GM20431 (cell line): ENCODE measurements at regions not wholly inside any gene's neighbourhood (a gene's known extent, or its start where the extent isn't known, plus 50 kb on each side); places are given as distances from the start of the nearest gene placed in this dataset.

Experiments
- in situ Hi-C: fragments of 300-500 bp; cut with MseI, MboI; formaldehyde crosslinking; loops from one replicate; pipeline ENCODE4 v1.15.0; 2020; ENCODE audit warnings: low sequenced_read_pairs; ENCODE audit not compliant: unreplicated experiment

DNA sequence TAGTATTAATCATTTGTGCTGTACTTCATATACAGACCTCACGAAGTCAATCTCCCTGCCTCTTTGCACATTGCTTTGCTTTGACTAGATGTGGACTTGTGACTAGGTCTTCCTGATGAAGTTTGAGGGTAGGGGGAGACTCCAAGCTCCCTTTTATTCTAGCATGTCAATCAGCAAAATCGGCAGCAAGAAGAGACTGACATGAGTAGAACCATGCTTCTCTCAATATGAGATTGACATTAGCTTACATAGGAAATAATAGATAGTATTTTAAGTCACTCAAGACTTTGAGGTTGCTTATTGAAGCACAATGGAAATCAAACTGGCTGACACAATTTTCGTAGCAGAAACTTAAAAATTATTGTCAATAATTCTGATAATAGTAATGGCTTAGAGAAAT, 866.4 kb upstream of the ADAMTS5 start:
- in situ Hi-C loops, result no loop called here

GRCh38 chr21:27831816-27832569, 865.1 kb upstream of the ADAMTS5 start:
- in situ Hi-C loops, result no loop called here

DNA sequence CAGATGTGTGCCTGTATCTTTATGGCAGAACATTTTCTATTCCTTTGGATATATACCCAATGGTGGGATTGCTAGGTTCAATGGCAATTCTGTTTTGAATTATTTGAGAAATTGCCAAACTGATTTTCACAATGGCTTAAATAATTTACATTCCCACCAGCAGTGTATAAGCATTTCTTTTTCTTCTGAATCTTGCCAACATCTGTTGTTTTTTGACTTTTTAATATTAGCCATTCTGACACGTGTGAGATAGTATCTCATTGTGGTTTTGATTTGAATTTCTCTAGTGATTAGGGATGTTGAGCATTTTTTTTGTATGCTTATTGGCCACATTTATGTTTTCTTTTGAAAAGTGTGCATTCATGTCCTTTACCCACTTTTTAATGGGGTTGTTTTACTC, 864.3 kb upstream of the ADAMTS5 start:
- in situ Hi-C loops, result no loop called here

GRCh38 chr21:27827972-27828371, 861.1 kb upstream of the ADAMTS5 start:
- in situ Hi-C loops, result no loop called here

DNA sequence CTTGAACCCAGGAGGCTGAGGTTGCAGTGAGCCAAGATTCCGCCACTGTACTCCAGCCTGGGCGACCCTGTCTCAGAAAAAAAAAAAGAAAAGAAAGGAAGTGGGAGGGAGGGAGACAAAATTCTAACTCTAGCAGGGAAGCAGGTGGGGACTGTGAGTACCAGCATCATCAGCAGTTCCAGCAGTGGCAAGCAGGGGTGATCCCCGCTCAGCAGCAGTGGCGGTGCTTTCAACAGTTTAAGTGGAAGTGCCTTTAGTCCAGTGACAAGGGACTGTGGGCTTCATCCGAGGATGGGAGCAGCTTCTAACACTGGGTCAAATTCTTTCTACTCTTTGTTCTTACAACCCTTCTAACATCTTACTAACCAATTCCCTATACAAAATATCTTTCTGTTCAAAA, 858.1 kb upstream of the ADAMTS5 start:
- in situ Hi-C loops, result no loop called here

- in situ Hi-C loops, result no loop called here
Observed at GRCh38 chr21:27823652-27824201, 856.8 kb upstream of the ADAMTS5 start.

DNA sequence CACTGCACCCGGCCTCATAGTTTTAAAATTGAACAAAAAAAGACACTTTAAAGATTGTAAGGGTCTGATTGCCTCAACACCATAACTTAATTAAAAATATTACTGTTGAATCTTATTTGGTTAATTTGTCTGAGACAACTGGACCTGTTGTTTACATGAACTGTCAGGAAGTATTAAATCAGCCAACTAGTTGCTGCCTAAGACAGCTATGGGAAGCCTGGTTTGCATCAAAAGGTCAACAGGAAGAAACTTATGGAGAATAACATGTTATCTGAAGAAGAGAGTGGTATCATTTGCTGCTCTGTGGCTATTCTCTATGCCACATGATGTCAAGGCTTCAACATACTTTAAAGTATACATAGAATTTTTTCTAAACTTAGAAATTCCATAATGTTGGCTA, 853.5 kb upstream of the ADAMTS5 start:
- in situ Hi-C loops, result no loop called here

- in situ Hi-C loops, result no loop called here
Observed at GRCh38 chr21:27819299-27819698, 852.4 kb upstream of the ADAMTS5 start.

GRCh38 chr21:27818847-27819246, 852.0 kb upstream of the ADAMTS5 start:
- in situ Hi-C loops, result no loop called here

DNA sequence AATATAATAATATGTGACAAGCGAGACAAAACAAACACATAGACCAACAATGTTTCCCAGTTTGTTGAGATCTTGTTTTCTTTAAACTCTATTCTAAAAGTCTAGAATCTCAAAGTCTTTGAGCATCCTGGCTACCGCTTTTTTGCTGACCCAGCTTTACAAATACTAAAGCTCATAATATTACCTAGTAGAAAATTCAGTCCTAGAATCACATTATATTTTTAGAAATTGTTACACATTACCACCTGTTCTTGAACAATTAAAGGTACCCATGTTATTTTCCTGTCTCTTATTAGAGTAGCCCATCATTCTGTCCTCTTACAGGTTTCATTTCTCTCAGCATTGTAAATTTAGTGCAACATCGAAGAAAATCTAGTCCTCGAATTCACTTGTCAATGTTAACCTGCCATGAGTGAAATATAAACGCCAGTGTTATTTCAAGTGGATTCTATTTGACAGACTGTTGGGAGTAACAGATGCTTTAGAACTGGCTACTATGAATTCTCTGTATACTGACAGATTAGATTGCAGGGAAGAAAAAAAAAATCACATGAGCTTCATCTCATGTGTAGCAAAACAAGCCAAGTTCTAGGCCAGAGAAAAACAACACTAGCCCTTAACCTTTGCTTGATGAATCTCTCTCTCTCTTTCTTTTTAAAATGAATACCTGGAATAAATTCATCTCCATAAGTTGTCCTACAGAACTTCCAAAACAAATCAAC, 851.2 kb upstream of the ADAMTS5 start:
- in situ Hi-C loops, result no loop called here

GRCh38 chr21:27817074-27817473, 850.2 kb upstream of the ADAMTS5 start:
- in situ Hi-C loops, result no loop called here

DNA sequence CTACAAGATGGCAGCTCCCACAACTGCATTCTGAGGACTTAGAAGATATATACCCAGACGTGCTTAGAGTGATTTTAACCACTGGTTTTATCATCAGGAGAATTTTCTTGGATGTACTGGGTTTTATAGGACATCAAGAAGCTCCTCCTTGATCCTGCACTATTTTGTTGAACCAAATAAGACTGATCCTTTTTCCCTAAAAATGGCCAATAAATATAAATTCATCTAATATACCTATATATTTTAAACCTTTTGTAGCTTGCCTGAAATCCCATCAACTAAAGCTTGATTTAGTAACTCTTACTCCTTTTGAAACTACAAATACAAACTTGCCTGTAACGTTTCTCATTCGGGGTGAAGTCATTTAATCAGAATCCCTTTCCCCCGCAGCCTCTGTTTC, 849.4 kb upstream of the ADAMTS5 start:
- in situ Hi-C loops, result no loop called here

GRCh38 chr21:27814226-27814625, 847.3 kb upstream of the ADAMTS5 start:
- in situ Hi-C loops, result no loop called here

GRCh38 chr21:27813750-27814149, 846.9 kb upstream of the ADAMTS5 start:
- in situ Hi-C loops, result no loop called here

DNA sequence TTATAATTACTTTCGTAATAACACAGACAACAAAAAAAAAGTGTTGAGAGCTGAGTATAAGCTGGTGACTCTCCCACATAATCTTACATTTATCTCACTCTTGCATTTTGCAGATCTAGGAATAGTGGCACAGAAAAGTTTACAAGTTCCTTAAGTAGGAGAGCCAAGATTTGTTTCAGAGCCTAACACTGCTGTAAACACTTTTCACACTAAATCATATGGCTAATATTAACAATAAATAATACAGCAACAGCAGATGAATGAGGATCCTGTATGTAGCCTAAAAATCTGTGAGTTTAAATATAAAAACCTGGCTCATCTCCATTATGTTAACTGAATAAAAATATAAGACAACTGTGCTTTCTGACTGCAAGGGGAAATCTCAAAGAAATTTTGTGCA, 846.5 kb upstream of the ADAMTS5 start:
- in situ Hi-C loops, result no loop called here

DNA sequence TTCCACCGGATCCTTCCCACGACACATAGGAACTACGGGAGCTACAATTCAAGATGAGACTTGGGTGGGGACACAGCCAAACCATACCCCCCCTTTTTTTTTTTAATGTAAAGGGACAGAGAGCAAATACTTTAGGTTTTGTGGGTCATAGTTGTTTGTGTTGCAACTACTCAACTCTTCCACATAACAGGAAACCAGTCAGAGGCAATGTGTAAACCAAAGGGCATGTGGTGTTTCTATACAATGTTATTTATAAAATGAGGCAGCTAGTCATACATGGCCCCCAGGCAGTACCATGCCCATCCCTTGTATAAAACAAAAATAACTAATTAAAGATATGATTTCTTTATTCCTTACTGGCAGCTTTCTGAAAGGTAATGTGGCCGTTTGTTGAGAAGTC, 845.4 kb upstream of the ADAMTS5 start:
- in situ Hi-C loops, result no loop called here

- in situ Hi-C loops, result no loop called here
Observed at GRCh38 chr21:27808923-27809322, 842.0 kb upstream of the ADAMTS5 start.

DNA sequence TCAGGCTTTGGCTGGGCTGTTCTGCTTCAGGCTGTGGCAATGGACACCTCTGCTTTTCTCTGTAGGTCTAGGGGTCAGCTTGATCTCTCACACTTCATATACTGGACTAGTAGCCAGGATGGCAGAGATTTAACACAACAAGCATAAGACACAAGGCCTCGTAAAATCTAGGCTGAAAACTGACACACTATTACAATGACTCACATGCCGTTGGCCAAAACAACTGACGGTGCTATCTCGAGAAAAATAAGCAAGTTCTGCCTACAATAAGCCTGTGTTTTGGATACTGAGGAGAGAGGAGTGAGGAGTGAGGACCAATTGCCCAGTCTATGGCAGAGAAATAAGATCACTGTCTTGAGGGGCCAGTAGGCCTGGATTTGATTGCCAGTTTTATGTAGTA, 840.7 kb upstream of the ADAMTS5 start:
- in situ Hi-C loops, result no loop called here

GRCh38 chr21:27806281-27806680, 839.4 kb upstream of the ADAMTS5 start:
- in situ Hi-C loops, result no loop called here

DNA sequence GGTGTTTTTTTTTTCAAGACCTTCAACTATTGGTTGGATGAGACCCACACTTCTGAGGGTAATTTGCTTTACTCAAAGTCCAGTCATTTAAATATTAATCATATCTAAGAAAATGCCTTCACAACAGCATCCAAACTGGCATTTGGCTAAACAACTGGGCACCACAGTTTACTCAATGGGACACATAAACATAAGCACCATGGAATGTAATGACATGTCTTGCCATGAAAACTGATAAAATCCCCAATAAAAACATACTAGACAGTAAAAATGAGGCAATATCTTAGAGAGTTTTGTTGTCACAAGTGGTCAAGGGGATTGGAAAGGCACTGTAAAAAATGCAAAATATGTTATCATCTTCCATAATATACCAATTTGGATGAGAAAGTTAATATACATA, 838.8 kb upstream of the ADAMTS5 start:
- in situ Hi-C loops, result no loop called here

DNA sequence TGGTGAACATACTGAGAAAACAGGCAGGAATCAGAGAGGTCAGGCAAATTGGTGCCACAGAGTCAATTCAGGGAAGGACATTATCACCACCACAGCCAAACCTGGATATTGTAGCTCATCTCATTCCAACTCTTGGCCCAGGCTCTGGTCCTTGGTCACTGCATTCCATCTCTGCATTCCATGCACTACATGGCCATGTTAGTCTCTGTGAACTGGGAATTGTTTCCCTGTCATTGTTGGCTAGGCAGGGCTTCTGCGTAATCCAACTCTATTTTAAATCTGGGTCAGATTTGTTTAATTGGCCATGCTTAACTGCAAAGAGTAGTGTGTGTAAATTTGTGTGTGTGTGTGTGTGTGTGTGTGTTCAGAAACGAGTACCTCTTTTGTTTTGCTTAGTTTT, 837.6 kb upstream of the ADAMTS5 start:
- in situ Hi-C loops, result no loop called here
